Activated gamma-delta T cell treated with Interleukin-2 at 50 U/mL for 16 hours (primary cell): ENCODE measurements at regions not wholly inside any gene's neighbourhood (a gene's known extent, or its start where the extent isn't known, plus 50 kb on each side); places are given as distances from the start of the nearest gene placed in this dataset.

Experiments used
- DNase-seq: peaks from one replicate; pipeline ENCODE4 v3.0.0-alpha.2; 2020

- DNase-seq: no peak
Measured at GRCh38 chr7:121810831-121811672, 61.9 kb upstream of the PTPRZ1 start.

GRCh38 chr7:121807078-121807477 lies 65.9 kb upstream of the PTPRZ1 start:
- no peak for DNase-seq

- DNase-seq: no peak
Measured at GRCh38 chr7:121803039-121803438, 69.9 kb upstream of the PTPRZ1 start.

GRCh38 chr7:121800916-121801675 lies 71.9 kb upstream of the PTPRZ1 start:
- DNase-seq: no peak

GRCh38 chr7:121798896-121799295 lies 74.1 kb upstream of the PTPRZ1 start:
- no peak for DNase-seq

- no peak for DNase-seq
Measured at GRCh38 chr7:121798453-121798840, 74.5 kb upstream of the PTPRZ1 start.

GRCh38 chr7:121797657-121798452 lies 75.1 kb upstream of the PTPRZ1 start:
- no peak for DNase-seq

GRCh38 chr7:121796936-121797656 lies 75.9 kb upstream of the PTPRZ1 start:
- DNase-seq: no peak

- no peak for DNase-seq
Measured at GRCh38 chr7:121796381-121796780, 76.6 kb upstream of the PTPRZ1 start.

- DNase-seq: no peak
Measured at GRCh38 chr7:121795736-121796135, 77.2 kb upstream of the PTPRZ1 start.

- no peak for DNase-seq
Measured at GRCh38 chr7:121793716-121794115, 79.2 kb upstream of the PTPRZ1 start.

GRCh38 chr7:121777672-121778071 lies 95.3 kb upstream of the PTPRZ1 start:
- no peak for DNase-seq

GRCh38 chr7:121774563-121774962 lies 98.4 kb upstream of the PTPRZ1 start:
- no peak for DNase-seq

- no peak for DNase-seq
Measured at GRCh38 chr7:121766676-121767075, 106.3 kb upstream of the PTPRZ1 start.

GRCh38 chr7:121761399-121761798 lies 111.6 kb upstream of the PTPRZ1 start:
- no peak for DNase-seq

GRCh38 chr7:121755818-121756552 lies 117.0 kb upstream of the PTPRZ1 start:
- no peak for DNase-seq

GRCh38 chr7:121755286-121755685 lies 117.7 kb upstream of the PTPRZ1 start:
- DNase-seq: no peak

- no peak for DNase-seq
Measured at GRCh38 chr7:121753944-121754343, 119.0 kb upstream of the PTPRZ1 start.

GRCh38 chr7:121752706-121753105 lies 120.3 kb upstream of the PTPRZ1 start:
- DNase-seq: no peak

- no peak for DNase-seq
Measured at GRCh38 chr7:121748546-121748945, 124.4 kb upstream of the PTPRZ1 start.

- DNase-seq: no peak
Measured at GRCh38 chr7:121745856-121746255, 127.1 kb upstream of the PTPRZ1 start.

GRCh38 chr7:121744877-121745276 lies 128.1 kb upstream of the PTPRZ1 start:
- no peak for DNase-seq
